SH-SY5Y (cell line): ENCODE measurements at regions not wholly inside any gene's neighbourhood (a gene's known extent, or its start where the extent isn't known, plus 50 kb on each side); places are given as distances from the start of the nearest gene placed in this dataset.

ENCODE experiments used
- GATA2 ChIP-seq: IDR thresholded peaks from 2 replicates; pipeline ENCODE4 v1.6.1; 2011; ENCODE audit warnings: mild to moderate bottlenecking, low read depth, low read length
- GATA3 ChIP-seq: IDR thresholded peaks from 2 replicates; pipeline ENCODE4 v1.6.1; 2011; ENCODE audit warnings: low read depth, mild to moderate bottlenecking, low read length, moderate library complexity

GRCh38 chr13:74765955-74766354 lies 631.8 kb upstream of the KLF12 start:
- TF ChIP-seq GATA3 (no peak), GATA2 (no peak)

- TF ChIP-seq GATA3 (no peak), GATA2 (no peak)
These were observed 627.9 kb upstream of the KLF12 start for GRCh38 chr13:74761801-74762757.

GRCh38 chr13:74758188-74758587 lies 624.0 kb upstream of the KLF12 start:
- TF ChIP-seq GATA2, result no peak
- no peak for TF ChIP-seq GATA3

DNA sequence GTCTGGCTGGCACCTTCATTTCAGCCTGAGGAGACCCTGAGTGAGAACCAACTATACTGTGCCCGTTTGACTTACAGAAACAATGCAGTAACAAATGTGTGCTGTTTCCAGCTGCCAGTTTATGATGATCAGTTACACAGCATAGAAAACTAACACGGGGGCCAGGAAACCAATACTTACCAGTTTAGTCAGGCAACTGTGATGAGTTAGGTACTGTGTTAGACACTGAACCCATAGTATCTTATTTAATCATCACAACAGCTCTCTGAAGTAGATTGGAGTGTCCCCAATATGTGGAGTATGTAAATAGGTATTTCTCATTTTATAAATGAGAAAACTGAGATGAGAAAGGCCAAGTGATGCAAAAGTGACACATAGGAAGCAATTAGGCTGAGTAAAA lies 620.9 kb upstream of the KLF12 start:
- TF ChIP-seq GATA3 (no peak), GATA2 (no peak)

- TF ChIP-seq GATA3, result no peak
- no peak for TF ChIP-seq GATA2
These were observed 617.5 kb upstream of the KLF12 start for GRCh38 chr13:74751739-74752138.

- TF ChIP-seq GATA3 (no peak), GATA2 (no peak)
These were observed 613.2 kb upstream of the KLF12 start for GRCh38 chr13:74747186-74747955.

DNA sequence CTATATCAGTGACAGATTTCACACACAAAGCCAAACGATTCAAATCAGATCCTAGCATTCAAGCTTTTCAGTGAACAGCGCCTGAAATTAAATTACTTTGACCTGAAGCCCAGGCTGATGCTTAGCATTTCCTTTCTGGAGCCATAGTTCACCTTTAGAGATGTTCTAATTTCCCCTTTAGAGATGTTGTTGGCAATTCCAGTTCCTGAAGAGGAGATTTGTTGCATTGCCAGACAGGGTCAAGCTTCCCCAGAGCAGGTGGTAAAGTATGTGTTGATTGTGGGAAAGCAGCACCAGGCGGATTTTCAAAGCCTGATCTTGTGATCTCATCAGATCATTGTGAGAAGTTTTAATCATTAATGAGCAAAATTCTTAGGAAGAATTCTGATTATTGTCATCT lies 609.8 kb upstream of the KLF12 start:
- TF ChIP-seq GATA2 (no peak), GATA3 (no peak)

GRCh38 chr13:74741732-74742131 lies 607.5 kb upstream of the KLF12 start:
- no peak for TF ChIP-seq GATA2
- no peak for TF ChIP-seq GATA3

GRCh38 chr13:74732736-74733385 lies 598.7 kb upstream of the KLF12 start:
- no peak for TF ChIP-seq GATA3
- TF ChIP-seq GATA2, result no peak

DNA sequence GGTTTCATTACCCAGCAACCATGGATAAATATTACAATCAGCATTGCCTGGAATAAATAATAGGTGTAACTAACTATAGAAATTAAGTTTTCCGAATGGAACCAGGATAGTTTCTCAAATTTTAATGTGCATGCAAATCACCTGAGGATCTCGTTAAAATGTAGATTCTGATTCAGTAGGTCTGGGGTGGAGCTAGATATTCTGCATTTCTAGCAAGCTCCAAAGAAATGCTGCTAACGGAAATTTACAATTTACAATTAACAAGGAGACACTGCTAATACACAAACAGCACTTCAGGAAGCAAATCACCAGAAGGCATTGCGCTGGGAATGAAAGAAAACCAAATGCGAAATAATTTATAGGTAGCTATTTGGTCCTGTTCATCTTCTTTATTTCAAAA lies 597.5 kb upstream of the KLF12 start:
- TF ChIP-seq GATA3, result no peak
- TF ChIP-seq GATA2, result no peak

GRCh38 chr13:74730556-74731331 lies 596.5 kb upstream of the KLF12 start:
- TF ChIP-seq GATA3 (no peak), GATA2 (no peak)

DNA sequence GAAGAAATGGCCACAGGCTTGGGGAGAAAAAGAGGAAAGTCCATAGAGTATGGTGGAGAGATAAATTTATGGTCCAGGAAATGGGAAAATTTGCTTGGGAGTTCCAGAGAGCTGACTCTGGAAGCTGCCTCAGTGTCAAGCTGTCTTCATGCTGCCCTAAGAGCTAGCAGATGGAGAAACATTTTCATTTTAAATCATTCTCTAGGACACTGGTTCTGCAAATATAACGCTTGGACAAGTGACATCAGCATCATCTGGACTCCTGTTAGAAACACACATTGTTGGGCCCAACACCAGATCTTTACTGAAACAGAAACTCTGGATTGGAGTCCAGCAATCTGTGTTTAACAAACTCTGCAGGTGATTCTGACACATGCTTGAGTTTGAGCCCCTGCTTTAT lies 592.0 kb upstream of the KLF12 start:
- no peak for TF ChIP-seq GATA3
- TF ChIP-seq GATA2, result no peak

DNA sequence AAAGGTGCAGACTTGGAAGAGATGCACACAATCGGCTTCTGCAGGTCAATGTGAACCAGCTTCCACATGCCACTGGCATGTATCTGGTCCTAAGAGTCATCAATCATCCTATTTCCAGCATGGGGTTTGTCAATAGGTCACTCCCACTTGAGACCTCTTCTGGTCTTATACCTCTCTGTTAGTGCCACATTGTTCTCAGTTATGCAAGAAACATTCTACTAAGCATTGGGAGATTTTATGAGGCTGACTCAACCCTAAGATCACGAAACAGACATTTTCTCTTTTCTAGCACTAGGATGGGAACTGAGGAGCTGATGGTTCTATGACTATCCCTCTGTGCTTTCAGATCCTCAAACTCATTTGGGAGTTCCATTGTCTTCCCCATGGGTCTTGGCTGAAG lies 581.5 kb upstream of the KLF12 start:
- TF ChIP-seq GATA2 (no peak), GATA3 (no peak)

DNA sequence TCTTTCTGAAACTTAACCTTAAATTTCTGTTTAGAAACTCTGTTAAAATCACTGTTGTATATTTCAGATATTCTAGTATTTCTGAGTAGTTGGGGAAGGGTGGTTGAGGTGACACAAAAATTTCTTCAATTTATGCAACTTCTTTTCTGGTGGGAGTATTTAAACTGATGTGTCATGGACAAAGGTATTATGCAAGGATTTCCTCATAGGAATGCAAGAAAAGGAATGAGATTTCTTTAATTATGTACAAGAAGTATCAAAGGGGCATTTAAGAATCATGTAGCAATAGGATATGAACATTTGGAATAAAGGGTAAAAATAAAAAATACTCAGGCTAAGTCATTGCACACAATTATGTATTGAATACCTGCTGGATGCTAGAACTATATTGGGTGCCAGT lies 575.8 kb upstream of the KLF12 start:
- TF ChIP-seq GATA3 (no peak), GATA2 (no peak)

DNA sequence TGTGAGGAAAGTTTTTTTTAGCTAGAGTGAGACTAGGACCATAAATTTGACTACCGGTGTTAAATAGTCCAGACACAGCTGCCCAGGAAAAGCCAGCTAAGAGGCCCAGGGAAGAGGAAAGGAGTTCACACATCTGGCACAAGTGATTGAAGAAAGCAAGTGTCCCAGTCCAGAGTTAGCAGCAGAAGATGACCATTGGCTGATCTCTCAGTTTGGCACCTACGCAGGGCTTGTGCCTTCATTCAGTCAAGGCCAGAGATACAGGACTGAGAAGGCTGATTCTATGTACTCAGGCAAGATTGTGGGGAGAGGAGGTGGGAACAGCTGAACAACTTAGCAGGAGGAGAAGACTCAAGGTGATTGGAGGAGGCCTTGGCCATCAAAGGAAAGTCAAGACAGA lies 575.0 kb upstream of the KLF12 start:
- TF ChIP-seq GATA3 (no peak), GATA2 (no peak)
